Natural killer cell (primary cell): ENCODE measurements at regions not wholly inside any gene's neighbourhood (a gene's known extent, or its start where the extent isn't known, plus 50 kb on each side); places are given as distances from the start of the nearest gene placed in this dataset.

Experiments
- ATAC-seq, 3 donors: fragments of 150-1000 bp in 2 of 3; fragments of 200-7000 bp in 1 of 3; cut with Tn5 transposase; 1 replicate in 1 of 3; 2 replicates in 2 of 3; pipeline ENCODE4 v1.10.0; 2021; ENCODE audit warnings: mild to moderate bottlenecking in 2 of 3, moderate library complexity in 2 of 3
- DNase-seq, 2 donors: peaks; one replicate each; pipeline versions ENCODE4 v3.0.0 to v3.0.0-alpha.2; 2013 to 2021; ENCODE audit warnings: mixed read lengths in 1 of 2
- H3K27ac ChIP-seq: one replicate; pipeline ENCODE4 v1.5.1; 2013; ENCODE audit warnings: mild to moderate bottlenecking, low read length
- H3K27me3 ChIP-seq: one replicate; pipeline ENCODE4 v1.6.1; 2013; ENCODE audit warnings: low read length; ENCODE audit not compliant: control insufficient read depth, insufficient read depth
- H3K36me3 ChIP-seq: one replicate; pipeline ENCODE4 v1.6.1; 2013; ENCODE audit warnings: low read length; ENCODE audit not compliant: control insufficient read depth, insufficient read depth
- H3K4me1 ChIP-seq: one replicate; pipeline ENCODE4 v1.6.1; 2013; ENCODE audit warnings: low read length; ENCODE audit not compliant: control insufficient read depth, insufficient read depth
- H3K4me3 ChIP-seq: one replicate; pipeline ENCODE4 v1.5.1; 2013; ENCODE audit warnings: low read length
- H3K9me3 ChIP-seq: one replicate; pipeline ENCODE4 v1.6.1; 2013; ENCODE audit warnings: low read length; ENCODE audit not compliant: control insufficient read depth, insufficient read depth
- H3K27ac Mint-ChIP-seq, 2 donors: one replicate each; pipeline ENCODE4 v1.8.0; 2022; ENCODE audit warnings: mild to moderate bottlenecking in 2 of 2, mixed read lengths in 2 of 2, moderate library complexity in 1 of 2
- H3K27me3 Mint-ChIP-seq, 2 donors: one replicate each; pipeline ENCODE4 v1.8.0; 2022; ENCODE audit warnings: low read depth in 2 of 2, mixed read lengths in 2 of 2
- H3K36me3 Mint-ChIP-seq: one replicate; pipeline ENCODE4 v1.8.0; 2022; ENCODE audit warnings: mixed read lengths
- H3K4me1 Mint-ChIP-seq, 2 donors: one replicate each; pipeline ENCODE4 v1.8.0; 2022; ENCODE audit warnings: mixed read lengths in 2 of 2
- H3K4me3 Mint-ChIP-seq: one replicate; pipeline ENCODE4 v1.8.0; 2022; ENCODE audit warnings: mild to moderate bottlenecking, moderate library complexity, mixed read lengths
- H3K9me3 Mint-ChIP-seq, 2 donors: one replicate each; pipeline ENCODE4 v1.8.0; 2022; ENCODE audit warnings: mixed read lengths in 2 of 2
- WGBS: methylation state at CpG from one replicate; pipeline ENCODE4 v1.1.7; 2013; ENCODE audit warnings: missing lambda C conversion rate; ENCODE audit not compliant: insufficient coverage; 5-methylcytosine and 5-hydroxymethylcytosine counted together
- intact Hi-C: fragments of 100-400 bp; cut with micrococcal nuclease; formaldehyde crosslinking; loops from one replicate; pipeline ENCODE4 v1.14.2; 2022
- TF ChIP-seq, protein P1 (sequence below): fragments of 200-600 bp; IDR thresholded peaks from one replicate; pipeline ENCODE4 v1.8.0; 2022; ENCODE audit warnings: antibody characterized with exemption

DNA sequence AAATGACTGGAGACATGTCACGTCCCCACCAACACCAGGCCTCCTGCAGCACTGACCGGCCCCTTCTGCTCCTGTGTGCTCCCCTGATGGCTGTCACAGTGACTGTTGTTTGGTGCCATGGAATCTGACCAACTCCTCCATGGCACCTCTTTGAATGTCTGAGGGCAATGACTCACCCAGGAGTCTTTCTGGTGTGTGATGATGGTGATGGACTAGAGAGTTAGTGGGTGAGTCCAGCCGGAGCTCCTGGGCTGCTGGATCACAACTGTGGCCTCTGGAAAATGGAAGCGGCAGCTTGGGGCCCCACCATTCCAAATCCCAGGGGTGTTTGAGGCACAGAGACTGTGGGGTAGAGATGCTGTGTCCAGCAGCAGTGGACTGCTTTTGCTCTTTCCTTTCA is 133.3 kb downstream of the TFAP2C start:
- H3K4me3 Mint-ChIP-seq = no peak overlapping the region
- Histone ChIP-seq H3K27me3 (no peaks in the 10 kb centered on the region), H3K4me3 (no peak overlapping the region), H3K4me1 (no peaks in the 10 kb centered on the region), H3K27ac (no peak overlapping the region), H3K9me3 (no peaks in the 10 kb centered on the region), H3K36me3 (no peaks in the 10 kb centered on the region)
- TF ChIP-seq, protein P1, sequence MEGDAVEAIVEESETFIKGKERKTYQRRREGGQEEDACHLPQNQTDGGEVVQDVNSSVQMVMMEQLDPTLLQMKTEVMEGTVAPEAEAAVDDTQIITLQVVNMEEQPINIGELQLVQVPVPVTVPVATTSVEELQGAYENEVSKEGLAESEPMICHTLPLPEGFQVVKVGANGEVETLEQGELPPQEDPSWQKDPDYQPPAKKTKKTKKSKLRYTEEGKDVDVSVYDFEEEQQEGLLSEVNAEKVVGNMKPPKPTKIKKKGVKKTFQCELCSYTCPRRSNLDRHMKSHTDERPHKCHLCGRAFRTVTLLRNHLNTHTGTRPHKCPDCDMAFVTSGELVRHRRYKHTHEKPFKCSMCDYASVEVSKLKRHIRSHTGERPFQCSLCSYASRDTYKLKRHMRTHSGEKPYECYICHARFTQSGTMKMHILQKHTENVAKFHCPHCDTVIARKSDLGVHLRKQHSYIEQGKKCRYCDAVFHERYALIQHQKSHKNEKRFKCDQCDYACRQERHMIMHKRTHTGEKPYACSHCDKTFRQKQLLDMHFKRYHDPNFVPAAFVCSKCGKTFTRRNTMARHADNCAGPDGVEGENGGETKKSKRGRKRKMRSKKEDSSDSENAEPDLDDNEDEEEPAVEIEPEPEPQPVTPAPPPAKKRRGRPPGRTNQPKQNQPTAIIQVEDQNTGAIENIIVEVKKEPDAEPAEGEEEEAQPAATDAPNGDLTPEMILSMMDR = no peak
- no peak for DNase-seq
- no peaks in the 10 kb centered on the region for H3K4me1 Mint-ChIP-seq
- WGBS = 90% methylated on average over 4 of the region's 4 CpGs
- ATAC-seq = no peak
- no peaks in the 10 kb centered on the region for H3K36me3 Mint-ChIP-seq
- no peaks in the 10 kb centered on the region for H3K9me3 Mint-ChIP-seq
- H3K27me3 Mint-ChIP-seq = peaks cover 0 to 8% of the 10 kb centered on the region in 2 donors
- intact Hi-C loops = no loop called here
- H3K27ac Mint-ChIP-seq = no peak overlapping the region

GRCh38 chr20:56762829-56763228 is 133.7 kb downstream of the TFAP2C start:
- Mint-ChIP-seq H3K36me3 (no peaks in the 10 kb centered on the region), H3K27me3 (peaks cover 0 to 5% of the 10 kb centered on the region in 2 donors), H3K27ac (no peak overlapping the region), H3K9me3 (no peaks in the 10 kb centered on the region), H3K4me3 (no peak overlapping the region), H3K4me1 (no peaks in the 10 kb centered on the region)
- Histone ChIP-seq H3K9me3 (no peaks in the 10 kb centered on the region), H3K4me1 (no peaks in the 10 kb centered on the region), H3K27ac (no peak overlapping the region), H3K4me3 (no peak overlapping the region), H3K36me3 (no peaks in the 10 kb centered on the region), H3K27me3 (no peaks in the 10 kb centered on the region)
- TF ChIP-seq, protein P1 = no peak
- ATAC-seq = no peak
- intact Hi-C loops = no loop called here
- DNase-seq = no peak
- 90% methylated on average over 7 of the region's 8 CpGs for WGBS

DNA sequence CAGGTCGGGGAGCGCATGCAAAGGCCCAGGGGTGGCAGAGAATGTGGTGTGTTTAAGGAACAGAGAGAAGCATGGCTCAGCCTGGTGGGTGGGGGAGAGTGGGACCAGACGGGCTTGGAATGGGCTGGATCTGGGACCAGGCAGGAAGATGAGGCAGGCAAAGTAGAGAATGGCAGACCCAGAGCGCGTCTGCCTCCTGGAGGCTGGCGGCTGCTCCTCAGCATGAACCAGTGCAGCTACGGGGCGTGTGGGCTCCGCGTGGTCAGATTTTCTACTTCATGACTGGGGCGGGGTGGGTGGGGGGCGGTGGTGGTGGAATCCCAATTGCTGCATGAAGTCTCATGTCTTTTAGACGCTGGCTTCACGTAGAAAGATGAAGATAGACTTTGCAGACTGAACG is 135.6 kb downstream of the TFAP2C start:
- H3K9me3 Mint-ChIP-seq = no peaks in the 10 kb centered on the region
- WGBS = 89% methylated on average over 15 of the region's 15 CpGs

More for the DNA sequence above, 135.6 kb downstream of the TFAP2C start:
- Mint-ChIP-seq H3K4me3 (no peak overlapping the region), H3K4me1 (no peaks in the 10 kb centered on the region), H3K27me3 (peaks cover 0 to 5% of the 10 kb centered on the region in 2 donors), H3K27ac (no peak overlapping the region), H3K36me3 (no peaks in the 10 kb centered on the region)
- intact Hi-C loops = no loop called here
- Histone ChIP-seq H3K27ac (no peak overlapping the region), H3K4me1 (no peaks in the 10 kb centered on the region), H3K36me3 (no peaks in the 10 kb centered on the region), H3K4me3 (no peak overlapping the region), H3K27me3 (no peaks in the 10 kb centered on the region), H3K9me3 (no peaks in the 10 kb centered on the region)
- TF ChIP-seq, protein P1 = no peak
- ATAC-seq (no peak), DNase-seq (no peak)
